Thoracic aorta (tissue), 2 donors: ENCODE measurements at regions not wholly inside any gene's neighbourhood (a gene's known extent, or its start where the extent isn't known, plus 50 kb on each side); places are given as distances from the start of the nearest gene placed in this dataset.

Experiments used
- ATAC-seq: fragments of 150-250 bp; one replicate; pipeline ENCODE4 v1.8.0; 2017; ENCODE audit warnings: low read depth; ENCODE audit not compliant: insufficient number of reproducible peaks, low FRiP score
- DNase-seq: peaks from one replicate; pipeline ENCODE4 v3.0.0-alpha.2; 2020; ENCODE audit warnings: low spot score
- H3K27ac ChIP-seq, 2 donors: fragments of 200-600 bp; sonication (generic); 1 replicate in 1 of 2; 2 replicates in 1 of 2; pipeline ENCODE4 v1.5.1; 2016; ENCODE audit warnings: mild to moderate bottlenecking in 2 of 2, moderate library complexity in 2 of 2
- H3K27me3 ChIP-seq: fragments of 200-600 bp; sonication (generic); replicated peaks from 2 replicates; pipeline ENCODE4 v1.6.0; 2016; ENCODE audit warnings: mild to moderate bottlenecking; ENCODE audit not compliant: insufficient read depth
- H3K36me3 ChIP-seq: fragments of 200-600 bp; sonication (generic); one replicate; pipeline ENCODE4 v1.5.1; 2016
- H3K4me1 ChIP-seq, 2 donors: fragments of 200-600 bp; sonication (generic); 1 replicate in 1 of 2; 2 replicates in 1 of 2; pipeline versions ENCODE4 v1.5.1 to v1.6.0; 2016; ENCODE audit warnings: low read depth in 2 of 2, mild to moderate bottlenecking in 1 of 2; ENCODE audit not compliant: control insufficient read depth in 1 of 2
- H3K4me3 ChIP-seq: fragments of 200-600 bp; sonication (generic); 2 replicates; pipeline ENCODE4 v1.5.1; 2016; ENCODE audit warnings: mild to moderate bottlenecking
- H3K9me3 ChIP-seq: fragments of 200-600 bp; sonication (generic); 2 replicates; pipeline ENCODE4 v1.5.1; 2016
- CTCF ChIP-seq: fragments of 200-600 bp; sonication (generic); IDR thresholded peaks from one replicate; pipeline ENCODE4 v1.5.1; 2019; ENCODE audit warnings: antibody characterized with exemption

GRCh38 chr1:244301595-244302130 lies 150.0 kb downstream of the ADSS2 start:
- Histone ChIP-seq H3K27ac (no peak overlapping the region), H3K4me1 (peaks cover 5 to 19% of the 10 kb centered on the region in 2 donors), H3K4me3 (no peak overlapping the region), H3K27me3 (no peaks in the 10 kb centered on the region), H3K9me3 (no peaks in the 10 kb centered on the region), H3K36me3 (no peaks in the 10 kb centered on the region)
- no peak for ATAC-seq
- DNase-seq = no peak
- TF ChIP-seq CTCF = no peak

- no peak for TF ChIP-seq CTCF
- H3K36me3 ChIP-seq = no peaks in the 10 kb centered on the region
- no peak overlapping the region for H3K27ac ChIP-seq
- no peak overlapping the region for H3K4me3 ChIP-seq
- peaks cover 5 to 19% of the 10 kb centered on the region in 2 donors for H3K4me1 ChIP-seq
- no peaks in the 10 kb centered on the region for H3K9me3 ChIP-seq
- H3K27me3 ChIP-seq = no peaks in the 10 kb centered on the region
- no peak for DNase-seq
- ATAC-seq = no peak
Observed at GRCh38 chr1:244302876-244303609, 148.7 kb downstream of the ADSS2 start.

- ATAC-seq (no peak), DNase-seq (no peak)
- no peak for TF ChIP-seq CTCF
- H3K27ac ChIP-seq = no peak overlapping the region
- H3K4me1 ChIP-seq = peaks cover 5 to 19% of the 10 kb centered on the region in 2 donors
- no peaks in the 10 kb centered on the region for H3K9me3 ChIP-seq
- H3K36me3 ChIP-seq = no peaks in the 10 kb centered on the region
- H3K27me3 ChIP-seq = no peaks in the 10 kb centered on the region
- no peak overlapping the region for H3K4me3 ChIP-seq
Observed at GRCh38 chr1:244303610-244303969, 148.1 kb downstream of the ADSS2 start.

- ATAC-seq (no peak), DNase-seq (no peak)
- H3K4me1 ChIP-seq = peaks cover 5 to 19% of the 10 kb centered on the region in 2 donors
- no peaks in the 10 kb centered on the region for H3K9me3 ChIP-seq
- TF ChIP-seq CTCF = no peak
- no peak overlapping the region for H3K4me3 ChIP-seq
- no peaks in the 10 kb centered on the region for H3K27me3 ChIP-seq
- no peak overlapping the region for H3K27ac ChIP-seq
- H3K36me3 ChIP-seq = no peaks in the 10 kb centered on the region
Observed at GRCh38 chr1:244304156-244304555, 147.6 kb downstream of the ADSS2 start.

- H3K4me3 ChIP-seq = no peak overlapping the region
- no peak for ATAC-seq
- no peak for TF ChIP-seq CTCF
- DNase-seq = no peak
- H3K36me3 ChIP-seq = no peaks in the 10 kb centered on the region
- H3K9me3 ChIP-seq = no peaks in the 10 kb centered on the region
- no peak overlapping the region for H3K27ac ChIP-seq
- H3K4me1 ChIP-seq = peaks cover 5 to 17% of the 10 kb centered on the region in 2 donors
- no peaks in the 10 kb centered on the region for H3K27me3 ChIP-seq
Observed at GRCh38 chr1:244304656-244305055, 147.1 kb downstream of the ADSS2 start.
